ENCODE measurements at regions not wholly inside any gene's neighbourhood (a gene's known extent, or its start where the extent isn't known, plus 50 kb on each side); places are given as distances from the start of the nearest gene placed in this dataset.

DNA sequence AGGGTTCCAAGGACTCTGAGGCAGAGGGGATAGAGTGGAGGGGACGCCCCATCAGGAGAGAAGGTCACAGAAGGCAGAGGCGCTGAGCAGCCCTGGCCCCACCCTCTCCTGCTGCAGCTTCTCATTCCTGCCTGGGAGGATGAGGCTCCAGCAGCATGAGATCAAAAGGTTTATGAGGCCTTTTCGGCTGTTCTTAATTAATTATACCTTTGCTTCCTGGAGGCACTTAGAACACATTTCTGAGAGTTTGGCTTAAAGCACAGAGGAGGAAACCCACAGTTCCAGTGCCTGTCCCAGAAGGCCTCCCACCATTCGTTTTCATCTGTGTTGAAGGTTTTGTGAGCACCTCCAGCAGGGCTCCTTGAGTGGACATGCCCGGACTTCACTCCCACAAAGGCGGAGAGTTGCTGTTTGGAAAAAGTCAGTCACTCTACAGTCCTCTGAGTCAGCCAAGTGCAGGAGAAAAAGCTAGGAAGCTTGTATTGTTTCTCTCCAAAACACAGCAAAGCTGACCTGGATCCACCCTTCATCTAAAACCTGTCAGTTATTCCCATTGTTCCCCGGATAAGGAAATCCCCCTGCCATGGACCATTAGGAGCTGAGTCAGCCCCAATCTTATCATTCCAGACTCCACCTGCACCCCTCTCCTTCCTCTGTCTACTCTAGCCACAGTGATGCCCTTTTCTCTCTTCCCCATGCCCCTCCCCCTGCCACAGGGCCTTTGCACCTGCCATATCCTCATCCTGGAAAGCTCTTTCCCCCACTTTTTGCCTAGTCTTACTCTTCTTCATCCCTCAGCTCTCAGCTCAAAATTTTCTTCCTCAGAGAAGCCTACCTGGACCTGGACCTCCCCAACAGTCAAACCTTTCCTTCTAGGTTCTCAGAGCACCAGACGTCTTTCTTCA is 276.8 kb downstream of the FBXW7 start:
- no peak overlapping the region for H3K4me3 ChIP-seq (ENCODE audit: low read depth, low read length)
- TF ChIP-seq, protein P1, sequence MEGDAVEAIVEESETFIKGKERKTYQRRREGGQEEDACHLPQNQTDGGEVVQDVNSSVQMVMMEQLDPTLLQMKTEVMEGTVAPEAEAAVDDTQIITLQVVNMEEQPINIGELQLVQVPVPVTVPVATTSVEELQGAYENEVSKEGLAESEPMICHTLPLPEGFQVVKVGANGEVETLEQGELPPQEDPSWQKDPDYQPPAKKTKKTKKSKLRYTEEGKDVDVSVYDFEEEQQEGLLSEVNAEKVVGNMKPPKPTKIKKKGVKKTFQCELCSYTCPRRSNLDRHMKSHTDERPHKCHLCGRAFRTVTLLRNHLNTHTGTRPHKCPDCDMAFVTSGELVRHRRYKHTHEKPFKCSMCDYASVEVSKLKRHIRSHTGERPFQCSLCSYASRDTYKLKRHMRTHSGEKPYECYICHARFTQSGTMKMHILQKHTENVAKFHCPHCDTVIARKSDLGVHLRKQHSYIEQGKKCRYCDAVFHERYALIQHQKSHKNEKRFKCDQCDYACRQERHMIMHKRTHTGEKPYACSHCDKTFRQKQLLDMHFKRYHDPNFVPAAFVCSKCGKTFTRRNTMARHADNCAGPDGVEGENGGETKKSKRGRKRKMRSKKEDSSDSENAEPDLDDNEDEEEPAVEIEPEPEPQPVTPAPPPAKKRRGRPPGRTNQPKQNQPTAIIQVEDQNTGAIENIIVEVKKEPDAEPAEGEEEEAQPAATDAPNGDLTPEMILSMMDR (IDR thresholded peaks at IDR 0.05; ENCODE audit: low read depth, low read length) = no peak

DNA sequence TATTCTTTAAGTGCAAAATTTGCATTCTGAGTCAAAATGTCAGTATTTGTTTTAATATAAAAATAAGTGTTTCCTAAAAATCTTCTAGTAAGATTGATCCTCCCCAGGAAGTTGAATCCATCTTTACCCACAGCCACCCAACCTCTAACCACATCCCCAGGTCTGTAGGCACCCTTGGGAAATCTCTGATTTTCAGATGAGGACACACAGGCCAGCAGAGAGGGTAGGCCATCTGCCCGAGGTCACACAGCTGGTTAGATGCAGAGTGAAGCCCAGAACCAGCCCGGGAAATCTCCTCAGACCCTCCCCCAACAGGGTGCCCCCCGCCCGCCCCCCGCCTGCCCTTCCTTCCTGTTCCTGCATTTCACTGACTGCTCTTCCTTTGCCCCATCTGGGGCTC is 277.5 kb downstream of the FBXW7 start:
- no peak overlapping the region for H3K4me3 ChIP-seq (ENCODE audit: low read depth, low read length)
- TF ChIP-seq, protein P1 (IDR thresholded peaks at IDR 0.05; ENCODE audit: low read depth, low read length) = no peak

DNA sequence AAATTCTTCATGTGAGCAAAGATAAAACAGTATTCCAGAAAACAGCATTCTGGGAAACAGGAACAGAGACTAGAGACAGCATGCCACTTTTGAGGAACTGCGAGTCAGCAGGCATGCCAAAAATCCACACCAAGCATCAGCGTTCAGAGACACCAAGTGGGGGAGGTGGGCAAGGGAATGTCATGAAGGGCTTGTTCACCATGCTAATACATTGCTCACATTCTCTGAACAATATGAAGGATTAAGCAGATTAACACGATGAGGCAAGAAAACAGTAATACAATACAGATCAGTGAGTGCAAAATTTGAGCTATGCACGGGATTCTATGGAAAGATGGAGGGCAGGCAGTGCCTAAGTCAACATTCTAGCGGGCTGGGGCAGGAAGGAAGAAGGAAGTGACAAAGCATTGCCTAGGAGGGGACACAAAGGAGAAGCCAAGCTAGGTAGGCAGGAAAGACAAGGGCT is 278.3 kb downstream of the FBXW7 start:
- TF ChIP-seq, protein P1 (IDR thresholded peaks at IDR 0.05; ENCODE audit: low read depth, low read length) = no peak
- H3K4me3 ChIP-seq (ENCODE audit: low read depth, low read length) = no peak overlapping the region

DNA sequence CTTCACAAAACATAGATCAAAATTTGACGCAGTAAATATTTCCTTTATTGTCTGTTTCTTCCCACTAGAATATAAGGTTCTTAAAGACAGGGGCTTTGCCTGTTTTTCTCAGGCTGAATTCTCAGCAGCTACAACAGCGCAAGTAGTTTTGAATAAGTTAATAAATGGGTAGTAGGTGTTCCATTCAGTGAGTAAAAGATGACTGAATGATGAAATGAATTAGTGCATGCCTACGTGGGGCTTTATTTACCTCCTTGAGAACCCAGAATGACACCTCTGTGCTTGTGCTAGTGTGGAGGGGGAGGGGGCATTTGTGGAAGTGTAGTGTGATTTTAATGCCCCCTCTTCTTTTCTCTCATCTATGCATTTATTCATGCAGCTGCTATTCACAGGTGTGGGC is 278.9 kb downstream of the FBXW7 start:
- no peak overlapping the region for H3K4me3 ChIP-seq (ENCODE audit: low read depth, low read length)
- TF ChIP-seq, protein P1 (IDR thresholded peaks at IDR 0.05; ENCODE audit: low read depth, low read length) = no peak

DNA sequence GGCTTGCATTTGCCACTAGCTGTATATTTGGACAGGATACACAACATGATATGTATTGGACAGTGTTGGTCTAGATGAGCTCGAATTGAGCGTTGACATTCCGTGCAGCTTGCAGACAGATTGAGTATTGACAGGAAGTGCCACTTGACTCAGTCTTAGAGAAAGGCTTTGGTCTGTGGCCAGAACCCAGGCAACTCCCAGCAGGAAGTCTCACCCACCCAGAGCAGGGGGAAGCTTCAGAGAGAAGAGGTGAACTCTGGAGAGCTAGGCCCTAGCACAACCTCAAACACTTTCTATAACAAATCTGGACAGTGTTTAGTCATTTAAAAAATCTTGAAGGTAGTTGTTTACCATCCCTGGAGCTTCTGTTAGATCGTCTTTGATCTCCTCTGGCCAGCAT is 280.5 kb downstream of the FBXW7 start:
- TF ChIP-seq, protein P1 (IDR thresholded peaks at IDR 0.05; ENCODE audit: low read depth, low read length) = no peak
- no peak overlapping the region for H3K4me3 ChIP-seq (ENCODE audit: low read depth, low read length)

DNA sequence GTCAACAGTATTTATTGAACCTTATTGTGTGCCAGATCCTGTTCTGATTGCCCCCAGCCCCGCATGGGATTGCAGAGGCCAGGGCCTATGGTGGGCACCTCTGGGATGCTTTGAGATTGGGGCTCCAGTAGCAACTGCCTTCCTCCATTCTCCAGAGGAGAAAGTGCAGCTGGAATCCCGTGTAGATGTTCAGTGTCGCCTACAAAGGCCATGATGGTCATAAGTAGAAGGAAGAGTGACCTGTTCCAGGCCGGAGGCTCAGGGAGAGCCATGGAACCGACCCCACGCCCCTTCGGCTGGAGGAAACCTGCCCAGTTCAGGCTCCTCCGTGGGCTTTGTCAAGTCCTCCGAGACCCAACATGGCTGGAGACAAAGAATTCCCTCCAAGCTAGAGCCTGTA is 287.5 kb downstream of the FBXW7 start:
- H3K4me3 ChIP-seq (ENCODE audit: low read depth, low read length) = no peak overlapping the region
- TF ChIP-seq, protein P1 (IDR thresholded peaks at IDR 0.05; ENCODE audit: low read depth, low read length) = no peak

DNA sequence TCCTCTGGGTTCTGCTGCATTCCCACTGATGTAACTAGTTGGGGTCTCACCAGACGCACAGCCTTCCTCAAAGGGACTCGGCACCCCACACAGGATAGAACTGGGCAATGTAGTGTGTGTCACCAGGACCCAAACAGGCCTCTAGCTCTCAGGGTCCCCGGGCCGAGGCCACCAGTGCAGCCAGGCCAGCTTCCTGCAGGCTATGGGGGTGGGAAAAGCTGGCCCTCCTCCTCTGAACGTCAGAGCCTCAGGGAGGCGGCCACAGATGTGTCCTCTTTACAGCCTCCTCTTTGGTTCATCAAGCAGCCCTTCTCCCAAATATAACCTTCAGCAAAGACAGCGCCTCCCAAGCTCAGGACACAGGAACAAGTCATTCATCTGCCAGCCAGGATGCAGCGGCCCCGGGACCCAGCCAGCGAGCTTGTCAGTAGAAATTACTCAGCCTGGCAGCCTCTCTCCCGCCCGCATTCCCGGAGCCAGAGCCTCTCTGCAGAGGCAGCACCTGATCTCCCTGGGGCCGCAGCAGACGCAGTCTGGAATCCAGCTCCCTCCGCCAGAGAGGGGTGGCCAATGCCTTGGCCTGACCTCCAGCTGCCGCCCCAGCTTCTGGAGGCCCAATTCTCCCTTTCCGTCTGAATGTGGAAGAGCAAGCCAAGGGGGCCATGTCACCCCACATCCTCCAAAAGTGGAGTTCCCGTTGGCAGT is 288.5 kb downstream of the FBXW7 start:
- TF ChIP-seq, protein P1 (IDR thresholded peaks at IDR 0.05; ENCODE audit: low read depth, low read length) = no peak

More for the DNA sequence above, 288.5 kb downstream of the FBXW7 start:
- no peak overlapping the region for H3K4me3 ChIP-seq (ENCODE audit: low read depth, low read length)
